ENCODE measurements at regions not wholly inside any gene's neighbourhood (a gene's known extent, or its start where the extent isn't known, plus 50 kb on each side); places are given as distances from the start of the nearest gene placed in this dataset.

DNA sequence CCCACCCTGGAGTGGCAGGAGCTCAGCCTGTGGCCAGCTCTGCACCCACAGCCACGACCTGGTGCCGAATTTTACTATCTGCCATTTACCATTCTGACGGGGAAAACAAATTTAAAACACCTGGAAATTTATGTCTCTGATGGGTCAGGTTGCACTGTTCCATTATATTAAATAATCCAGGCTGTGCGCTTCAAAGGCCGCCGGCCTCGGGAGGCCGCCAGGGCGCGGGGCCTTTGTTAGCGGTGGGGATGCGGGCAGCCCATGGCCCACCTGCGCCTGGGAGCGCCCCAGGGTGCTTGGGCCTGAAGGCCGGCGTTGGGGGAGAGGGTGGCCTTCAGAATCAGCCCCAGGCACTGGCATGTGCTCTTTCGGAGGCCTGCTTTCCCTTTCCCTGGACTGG, 276.9 kb downstream of the SRBD1 start:
- TF ChIP-seq, protein P1, sequence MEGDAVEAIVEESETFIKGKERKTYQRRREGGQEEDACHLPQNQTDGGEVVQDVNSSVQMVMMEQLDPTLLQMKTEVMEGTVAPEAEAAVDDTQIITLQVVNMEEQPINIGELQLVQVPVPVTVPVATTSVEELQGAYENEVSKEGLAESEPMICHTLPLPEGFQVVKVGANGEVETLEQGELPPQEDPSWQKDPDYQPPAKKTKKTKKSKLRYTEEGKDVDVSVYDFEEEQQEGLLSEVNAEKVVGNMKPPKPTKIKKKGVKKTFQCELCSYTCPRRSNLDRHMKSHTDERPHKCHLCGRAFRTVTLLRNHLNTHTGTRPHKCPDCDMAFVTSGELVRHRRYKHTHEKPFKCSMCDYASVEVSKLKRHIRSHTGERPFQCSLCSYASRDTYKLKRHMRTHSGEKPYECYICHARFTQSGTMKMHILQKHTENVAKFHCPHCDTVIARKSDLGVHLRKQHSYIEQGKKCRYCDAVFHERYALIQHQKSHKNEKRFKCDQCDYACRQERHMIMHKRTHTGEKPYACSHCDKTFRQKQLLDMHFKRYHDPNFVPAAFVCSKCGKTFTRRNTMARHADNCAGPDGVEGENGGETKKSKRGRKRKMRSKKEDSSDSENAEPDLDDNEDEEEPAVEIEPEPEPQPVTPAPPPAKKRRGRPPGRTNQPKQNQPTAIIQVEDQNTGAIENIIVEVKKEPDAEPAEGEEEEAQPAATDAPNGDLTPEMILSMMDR (conservative IDR thresholded peaks at IDR 0.05; ENCODE audit: low read depth, low read length) = no peak
- TF ChIP-seq EZH2phosphoT487 (IDR thresholded peaks at IDR 0.05; ENCODE audit: borderline replicate concordance, low read length) = no peak
